GM19328 (cell line): ENCODE measurements at regions not wholly inside any gene's neighbourhood (a gene's known extent, or its start where the extent isn't known, plus 50 kb on each side); places are given as distances from the start of the nearest gene placed in this dataset.

Experiments
- ATAC-seq: cut with Tn5 transposase; IDR thresholded peaks from one replicate; pipeline ENCODE4 v1.9.1; 2021; ENCODE audit warnings: mild to moderate bottlenecking, moderate library complexity; ENCODE audit not compliant: unreplicated experiment

GRCh38 chr5:89759802-89760201, 649.8 kb downstream of the CETN3 start:
- ATAC-seq = no peak

- ATAC-seq = no peak
Measured at GRCh38 chr5:89758146-89758545, 651.4 kb downstream of the CETN3 start.

- no peak for ATAC-seq
Measured at GRCh38 chr5:89756955-89757354, 652.6 kb downstream of the CETN3 start.

DNA sequence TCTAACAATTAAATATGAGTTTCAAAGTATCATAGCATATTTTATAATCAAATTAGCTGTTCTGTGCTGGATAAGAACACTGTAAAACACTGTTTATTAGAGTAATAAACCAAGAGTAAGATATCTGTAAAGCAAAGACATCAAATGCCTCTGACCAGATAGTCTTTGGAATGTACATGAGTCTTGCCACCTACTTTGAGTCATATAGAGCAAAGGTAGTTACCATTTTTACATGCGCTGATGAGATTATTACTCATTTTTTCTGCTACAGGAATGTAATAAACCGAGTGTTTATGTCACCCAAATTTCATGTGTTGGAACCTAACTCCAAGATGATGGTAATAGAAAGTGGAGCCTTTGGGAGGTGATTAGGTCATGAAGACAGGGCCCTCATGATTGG, 654.5 kb downstream of the CETN3 start:
- ATAC-seq = no peak

- ATAC-seq = no peak
Measured at GRCh38 chr5:89735082-89735481, 674.5 kb downstream of the CETN3 start.

DNA sequence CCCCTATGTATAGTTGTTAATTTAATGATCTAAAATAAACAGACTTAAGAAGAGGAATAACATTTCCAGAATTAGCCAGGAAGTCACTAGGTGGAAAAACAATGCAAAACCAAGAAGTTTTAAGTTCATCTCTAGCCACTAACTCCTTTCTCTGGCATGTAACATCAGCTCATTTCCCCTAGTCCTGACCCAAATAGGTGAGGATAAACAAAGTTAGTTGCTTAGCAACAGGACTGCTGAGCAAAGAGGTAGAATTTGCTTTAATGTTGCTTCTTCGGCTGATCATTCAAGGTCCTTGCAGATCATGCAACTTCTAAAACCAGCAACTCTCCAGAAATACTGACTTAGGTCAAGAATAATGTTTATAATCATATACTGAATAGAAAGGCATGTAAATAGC, 675.8 kb downstream of the CETN3 start:
- no peak for ATAC-seq

DNA sequence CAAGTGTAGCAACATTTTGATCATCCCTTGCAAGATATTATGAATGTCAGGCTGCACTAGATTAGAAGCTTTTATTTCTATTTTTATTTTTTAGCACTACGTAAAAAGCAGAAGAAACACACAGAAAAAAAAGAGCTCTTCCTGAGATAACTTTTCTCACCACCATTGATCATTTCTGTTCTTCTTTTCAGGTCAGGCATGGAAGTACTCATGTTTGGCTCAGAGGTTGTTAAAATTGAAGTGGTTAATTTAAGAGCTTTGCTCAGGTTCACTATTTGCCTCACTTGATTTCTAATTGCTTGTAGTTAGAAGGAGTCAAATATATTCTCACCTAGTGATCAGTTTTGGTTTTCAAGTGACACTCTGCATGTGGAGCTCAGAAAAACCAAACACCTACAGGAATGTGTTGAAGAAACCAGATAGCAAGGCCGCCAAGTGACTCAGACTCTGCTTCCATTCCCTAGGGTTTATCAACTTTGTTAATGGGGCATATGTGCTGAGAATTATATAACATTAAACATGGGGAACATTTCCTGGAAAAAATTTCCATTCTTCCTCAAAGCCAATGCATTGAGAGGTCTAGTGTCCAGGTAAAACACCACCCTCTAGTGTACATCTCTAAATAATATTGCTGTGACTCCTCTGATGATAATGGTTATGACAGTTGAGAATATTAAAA, 679.8 kb downstream of the CETN3 start:
- ATAC-seq = no peak

GRCh38 chr5:89728750-89729149, 680.8 kb downstream of the CETN3 start:
- no peak for ATAC-seq

DNA sequence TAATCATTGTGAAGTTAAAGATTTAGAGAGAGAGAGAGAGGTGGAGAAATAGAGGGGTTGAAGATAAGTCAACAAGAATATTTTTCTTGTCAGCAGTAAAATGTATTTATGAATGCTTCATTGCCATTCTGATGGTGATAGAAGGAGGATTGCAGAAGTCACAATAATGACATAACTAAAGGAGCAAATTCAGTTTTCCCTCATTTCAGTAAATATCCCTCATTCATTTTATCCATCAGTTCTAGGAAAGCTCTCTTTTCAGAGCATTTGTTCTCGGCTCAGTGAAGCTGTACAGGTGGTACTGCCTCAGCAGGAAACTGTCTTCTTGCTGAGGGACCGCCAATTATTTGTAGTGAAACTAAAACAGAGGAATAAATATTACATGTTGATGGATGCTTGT, 681.4 kb downstream of the CETN3 start:
- ATAC-seq = no peak

GRCh38 chr5:89724379-89725095, 685.0 kb downstream of the CETN3 start:
- ATAC-seq = no peak

DNA sequence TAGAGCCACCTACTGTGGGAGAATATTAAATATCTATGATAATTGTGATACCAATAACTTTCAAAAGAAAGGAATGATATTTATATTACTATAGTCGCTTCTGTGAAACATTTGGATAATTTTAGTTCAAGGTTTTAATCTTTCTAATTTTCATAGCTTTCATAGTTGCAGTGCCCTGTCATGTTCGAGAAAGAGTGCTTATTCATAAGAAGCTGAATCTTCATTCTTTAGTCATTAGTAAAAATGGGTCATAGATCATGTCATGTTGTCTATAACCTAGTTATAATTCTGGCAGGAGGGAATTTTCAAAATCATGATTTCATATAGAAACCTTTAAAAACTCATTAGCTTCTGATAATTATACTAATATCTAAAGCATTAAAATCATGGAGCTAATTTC, 685.6 kb downstream of the CETN3 start:
- ATAC-seq = no peak

- ATAC-seq = no peak
Measured at GRCh38 chr5:89722538-89722937, 687.0 kb downstream of the CETN3 start.

DNA sequence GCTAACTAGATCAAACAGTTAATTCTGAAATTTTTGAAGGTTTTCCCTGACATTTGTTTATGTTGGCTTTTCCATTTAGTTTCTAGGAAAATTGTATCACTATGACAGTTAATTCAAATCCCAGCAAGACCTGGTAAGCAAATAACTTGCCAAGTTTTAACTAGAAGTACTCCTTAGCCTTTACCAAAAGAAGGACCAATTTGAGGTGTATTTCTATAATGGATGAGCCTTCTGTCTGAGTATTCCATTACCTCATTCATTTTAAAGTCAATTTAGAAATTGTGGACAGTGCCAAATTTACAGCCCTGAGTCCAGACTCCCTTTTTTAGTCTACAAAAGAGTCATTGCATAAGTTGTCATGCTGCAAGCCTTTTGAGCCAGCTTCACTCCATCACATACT, 687.6 kb downstream of the CETN3 start:
- ATAC-seq = no peak

DNA sequence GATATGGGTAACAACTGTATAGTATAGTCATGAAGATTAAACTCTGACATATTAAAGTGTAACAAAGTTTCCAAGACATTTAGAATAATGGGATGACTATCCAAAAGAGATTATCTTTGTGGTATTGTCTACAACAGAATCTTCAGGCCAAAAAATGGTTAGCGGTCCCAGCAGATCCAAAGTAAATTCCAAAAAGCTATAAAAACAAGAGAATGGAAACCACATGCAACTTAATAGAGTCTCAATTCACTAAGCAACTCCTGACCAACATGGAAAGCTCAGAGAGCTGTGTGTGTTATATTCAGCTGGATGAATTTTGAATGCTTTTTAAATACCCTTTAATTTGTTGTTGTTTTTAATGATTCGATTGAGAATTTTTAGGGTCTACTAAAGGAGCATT, 688.2 kb downstream of the CETN3 start:
- no peak for ATAC-seq

DNA sequence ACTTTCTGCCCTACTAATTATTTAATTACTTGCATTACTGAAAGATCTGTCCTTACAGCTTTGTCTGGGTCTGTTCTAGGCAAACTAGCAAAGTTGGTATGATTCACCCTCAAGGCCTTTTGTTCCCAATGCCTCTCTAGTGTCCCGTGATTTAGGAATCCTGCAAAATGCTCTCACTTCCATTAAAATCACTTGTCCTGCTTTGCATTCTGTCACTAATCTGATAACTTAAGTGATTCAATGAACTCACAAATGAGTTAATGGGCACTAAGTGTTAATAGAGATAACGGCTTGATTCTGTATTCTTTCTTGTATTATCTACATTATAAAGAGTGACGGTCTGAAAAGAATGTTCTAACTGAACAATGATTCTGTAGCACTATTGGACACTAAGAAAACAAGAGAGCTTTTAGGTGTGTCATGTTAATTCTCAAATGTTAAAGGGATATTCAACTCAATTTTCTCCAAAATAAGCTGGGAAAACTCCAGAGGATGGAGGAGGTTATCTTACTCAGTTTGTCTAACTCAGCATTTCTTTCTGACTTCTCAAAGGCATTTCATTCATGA, 697.3 kb downstream of the CETN3 start:
- no peak for ATAC-seq

- no peak for ATAC-seq
Measured at GRCh38 chr5:89711526-89711925, 698.0 kb downstream of the CETN3 start.

- no peak for ATAC-seq
Measured at GRCh38 chr5:89710006-89710405, 699.5 kb downstream of the CETN3 start.

DNA sequence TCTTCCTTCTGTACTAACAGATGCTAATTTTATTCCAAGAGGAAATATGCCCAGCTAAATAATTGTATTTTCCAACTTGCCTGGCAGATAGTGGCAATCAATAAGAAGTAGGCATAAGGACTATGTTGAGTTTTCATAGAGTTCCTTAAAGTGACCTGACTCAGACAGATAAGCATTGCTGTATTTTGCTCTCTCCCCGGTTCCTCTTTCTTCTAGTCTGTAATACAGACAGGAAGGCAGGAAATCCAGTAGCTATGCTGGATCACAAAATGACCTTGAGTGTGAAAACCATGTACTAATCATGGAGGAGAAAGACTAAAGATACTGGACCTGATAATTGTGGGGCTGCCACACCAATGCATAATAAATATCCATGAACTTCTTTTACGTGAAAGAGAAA, 701.7 kb downstream of the CETN3 start:
- no peak for ATAC-seq

DNA sequence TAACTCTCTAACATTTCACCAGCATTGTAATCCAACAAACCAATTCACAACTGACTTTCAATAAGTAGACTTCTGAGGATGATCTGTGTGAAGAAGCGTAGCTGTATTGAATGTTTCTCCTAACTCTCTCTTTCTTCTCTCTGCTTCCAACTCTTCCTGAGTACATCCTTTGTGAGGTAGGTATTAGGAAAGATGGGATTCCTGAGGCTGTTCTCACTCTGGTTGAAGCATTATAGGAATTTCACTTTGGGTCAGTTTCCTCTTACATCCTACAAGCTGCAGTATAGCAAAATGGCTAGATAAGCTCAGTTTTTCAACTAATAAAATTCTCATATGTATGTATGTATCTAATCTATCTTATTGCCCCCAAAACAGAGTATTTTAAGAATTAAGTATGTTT, 702.8 kb downstream of the CETN3 start:
- ATAC-seq = no peak

GRCh38 chr5:89703817-89704216, 705.7 kb downstream of the CETN3 start:
- no peak for ATAC-seq

DNA sequence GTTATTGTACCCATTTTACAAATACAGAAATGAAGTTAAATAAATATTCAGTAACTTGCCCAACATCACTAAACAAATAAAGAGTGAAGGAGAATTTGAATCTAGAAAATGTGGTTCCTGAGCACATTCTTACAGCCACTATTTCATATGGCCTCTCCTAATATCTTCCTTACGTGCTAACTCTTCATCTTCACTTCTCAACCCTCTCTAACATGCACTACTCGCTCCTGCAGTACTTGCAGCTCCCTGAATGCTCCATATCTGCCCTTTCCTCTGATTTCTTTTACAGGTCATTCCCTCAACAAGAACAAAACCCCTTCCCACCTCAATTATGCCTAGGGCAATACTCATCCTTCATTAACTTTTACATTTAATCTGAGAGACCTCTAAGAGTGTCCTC, 711.5 kb downstream of the CETN3 start:
- no peak for ATAC-seq

DNA sequence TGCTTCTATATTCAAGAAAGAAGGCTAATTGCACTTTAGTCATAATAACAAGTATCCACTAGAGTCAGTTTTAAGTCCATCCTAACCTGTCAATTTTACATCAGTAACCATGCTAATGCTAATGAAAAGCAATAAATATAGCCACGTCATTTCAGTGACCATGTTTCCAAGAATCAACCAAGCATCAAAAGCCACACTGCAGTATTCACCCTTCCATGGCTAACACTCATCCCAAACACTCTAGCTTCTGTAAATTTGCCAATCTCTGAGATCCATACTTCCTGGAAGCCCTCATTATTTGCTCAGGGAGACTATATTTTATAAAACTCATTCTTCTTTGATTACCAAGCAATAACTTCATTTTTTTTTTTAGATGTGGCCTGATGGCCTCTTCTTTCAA, 712.0 kb downstream of the CETN3 start:
- no peak for ATAC-seq
